Embryonic facial prominence (tissue), 1 donor: ENCODE measurements at regions not wholly inside any gene's neighbourhood (a gene's known extent, or its start where the extent isn't known, plus 50 kb on each side); places are given as distances from the start of the nearest gene placed in this dataset.
"Not testable (repeated sequence)": the region's sequence is repeated elsewhere in the genome, so short reads cannot be mapped to it uniquely, and the experiment has no call there.

Experiments used
- DNase-seq: peaks from one replicate; pipeline ENCODE4 v3.0.0-alpha.2; 2016; ENCODE audit errors: extremely low spot score

DNA sequence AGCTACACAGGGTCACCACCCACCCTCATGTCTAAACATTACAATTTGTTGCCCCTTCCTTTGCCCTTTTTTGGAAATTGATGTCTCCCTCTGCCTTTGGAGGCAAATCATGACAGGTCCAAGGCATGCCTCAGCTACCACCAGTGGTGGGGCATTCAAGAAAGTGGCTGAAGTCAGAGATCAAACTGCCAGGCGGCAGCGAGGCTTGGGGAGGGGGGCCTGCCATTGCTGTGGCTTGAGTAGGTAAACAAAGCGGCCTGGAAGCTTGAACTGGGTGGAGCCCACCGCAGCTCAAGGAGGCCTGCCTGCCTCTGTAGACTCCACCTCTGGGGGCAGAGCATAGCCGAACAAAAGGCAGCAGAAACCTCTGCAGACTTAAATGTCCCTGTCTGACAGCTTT is 152.0 kb upstream of the ATP2B2 start:
- DNase-seq = not testable (repeated sequence)

DNA sequence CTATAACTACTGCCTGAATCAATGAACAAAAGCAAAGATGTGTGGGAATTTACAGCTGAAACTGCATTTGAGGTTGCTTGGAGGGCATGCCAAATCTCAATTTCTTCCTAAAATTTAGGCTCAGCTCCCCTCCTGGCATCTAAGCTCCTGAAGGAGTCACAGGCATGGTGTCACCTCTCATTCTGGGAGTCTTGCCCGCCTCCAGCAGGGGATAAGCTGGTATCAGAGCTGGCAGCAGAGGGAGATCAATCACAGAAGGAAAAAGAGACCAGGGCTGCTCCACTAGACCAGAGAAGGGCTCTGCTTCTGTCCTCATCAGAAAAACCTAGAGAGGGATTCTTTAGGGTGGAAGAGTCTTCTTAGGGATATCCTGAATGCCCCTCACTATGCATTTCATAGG is 150.4 kb upstream of the SLC6A11 start:
- DNase-seq = no peak

DNA sequence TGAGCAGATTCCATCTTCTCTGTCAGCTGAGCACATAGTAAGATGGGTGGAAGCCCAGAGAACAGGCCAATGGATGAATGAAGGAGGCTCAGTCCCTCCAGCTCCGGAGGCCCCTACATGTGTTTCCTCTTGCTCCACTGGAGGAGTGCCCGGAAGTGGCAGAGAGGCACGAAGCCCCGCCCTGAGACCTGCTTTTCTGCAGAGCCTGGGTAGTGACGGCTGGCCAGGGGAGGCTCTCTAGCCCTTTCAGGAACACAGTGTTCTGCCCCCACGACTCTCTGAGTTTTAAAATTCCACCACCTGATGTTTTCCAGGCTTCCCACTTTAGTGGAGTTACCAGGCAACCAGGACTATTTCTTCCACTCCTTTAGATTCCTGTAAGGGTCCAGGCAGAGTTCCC is 149.4 kb upstream of the SLC6A11 start:
- DNase-seq = no peak

DNA sequence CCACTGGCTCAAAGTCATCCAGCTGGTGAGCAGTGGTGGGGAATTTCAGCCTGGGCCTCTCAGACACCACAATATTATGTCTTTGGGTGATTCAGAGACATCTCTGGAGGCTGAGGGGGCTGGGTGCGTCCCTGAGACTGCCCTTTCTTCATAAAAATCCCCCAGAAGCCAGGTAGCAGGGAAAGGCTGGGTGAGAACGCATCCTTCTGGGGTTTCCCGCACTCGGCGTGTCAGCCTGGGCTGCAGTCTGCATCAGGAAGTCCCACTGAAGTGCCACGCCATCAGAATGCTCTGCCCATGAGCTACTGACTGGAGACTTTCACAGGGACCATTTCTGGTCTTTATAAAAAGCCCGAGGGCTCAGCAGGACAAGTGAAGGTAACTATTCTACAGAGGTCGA is 148.8 kb upstream of the SLC6A11 start:
- DNase-seq = no peak

DNA sequence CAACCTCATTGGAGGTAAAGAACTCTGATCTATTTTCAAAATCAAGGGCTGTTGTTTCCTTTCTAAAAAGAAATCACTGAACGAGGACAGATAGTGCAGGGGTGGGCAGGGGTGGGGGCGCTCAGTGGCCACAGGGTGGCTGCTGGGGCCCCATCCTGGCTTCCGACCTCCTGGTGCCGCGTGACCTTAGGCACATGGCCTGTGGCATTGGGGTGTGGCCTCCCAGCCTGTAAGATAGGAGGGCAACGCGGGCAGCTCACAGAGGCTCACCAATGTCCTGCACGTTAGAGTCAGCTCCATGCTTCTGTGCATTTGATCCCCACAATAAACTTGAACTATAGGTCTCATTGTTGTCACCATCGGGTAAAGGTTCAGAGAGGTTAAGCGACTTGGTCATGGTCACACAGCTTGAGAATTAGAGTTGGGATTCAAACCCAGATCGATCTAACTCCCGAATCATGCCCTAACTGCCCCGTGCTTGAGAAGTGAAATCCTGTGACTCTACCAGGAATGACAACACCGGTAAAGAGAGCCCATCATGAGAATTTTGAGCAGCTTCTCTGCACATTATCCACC is 148.0 kb upstream of the SLC6A11 start:
- DNase-seq = no peak

DNA sequence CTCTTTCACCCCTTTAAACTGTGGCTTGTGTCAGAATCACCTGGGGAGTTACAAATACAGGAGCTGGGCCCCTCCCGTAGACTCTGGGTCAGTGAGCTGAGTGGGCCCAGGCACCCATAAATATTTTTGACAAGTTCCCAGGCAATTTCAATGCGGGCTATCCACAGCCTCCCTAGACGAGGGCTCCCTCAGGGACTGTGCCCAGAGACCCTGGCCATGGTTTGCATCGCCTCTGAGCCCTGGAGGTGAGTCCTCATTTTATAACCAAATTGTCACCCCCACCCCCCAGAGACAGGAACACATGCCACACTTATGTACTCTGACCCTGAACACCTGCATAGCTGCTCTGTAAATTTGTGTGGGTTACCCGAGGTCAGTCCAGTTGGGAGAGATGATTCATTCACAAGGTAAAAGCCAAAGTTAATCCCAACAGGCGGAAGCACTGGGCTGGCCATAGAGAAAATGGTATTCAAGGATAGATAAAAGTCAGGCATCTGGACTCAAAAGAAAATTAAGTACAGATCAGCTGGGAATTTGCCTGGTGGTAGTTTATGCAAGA is 146.5 kb upstream of the SLC6A11 start:
- no peak for DNase-seq

DNA sequence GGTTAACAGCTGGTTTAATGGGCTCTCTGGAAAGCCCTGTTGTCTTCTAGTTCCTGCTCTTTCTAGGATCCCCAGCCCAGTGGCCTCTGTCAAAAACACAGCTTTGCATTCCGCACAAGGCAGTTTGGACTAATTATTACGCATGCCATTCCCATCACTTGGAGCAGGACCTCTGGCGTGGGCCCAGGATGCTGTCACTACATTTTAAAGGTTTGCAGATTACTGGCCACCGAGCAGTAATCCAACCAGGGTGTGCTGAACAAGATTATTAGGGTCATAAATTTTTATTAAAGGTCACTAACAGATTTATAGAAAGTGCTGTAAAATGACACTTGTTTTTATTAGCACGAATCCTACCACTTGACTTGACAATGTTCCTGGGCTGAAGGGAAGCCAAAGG is 143.6 kb upstream of the SLC6A11 start:
- DNase-seq = no peak

DNA sequence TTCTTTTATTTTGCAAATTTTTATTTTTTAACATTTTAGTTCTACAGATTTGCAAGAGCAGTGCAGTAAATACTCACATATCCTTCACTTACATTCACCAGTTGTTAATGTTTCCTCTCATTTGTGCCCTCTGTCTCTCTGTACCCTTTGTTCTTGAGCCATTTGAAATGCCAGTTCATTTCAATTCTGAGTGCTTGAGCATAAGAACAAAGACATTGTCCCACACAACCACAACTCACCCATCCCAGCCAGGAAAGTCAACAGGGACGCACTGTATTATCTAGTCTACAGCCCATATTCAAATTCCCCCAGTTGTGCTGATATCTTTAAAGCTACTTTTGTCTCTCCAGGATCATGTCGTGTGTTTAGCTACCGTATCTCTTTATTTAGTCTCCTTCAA is 141.4 kb upstream of the SLC6A11 start:
- no peak for DNase-seq

DNA sequence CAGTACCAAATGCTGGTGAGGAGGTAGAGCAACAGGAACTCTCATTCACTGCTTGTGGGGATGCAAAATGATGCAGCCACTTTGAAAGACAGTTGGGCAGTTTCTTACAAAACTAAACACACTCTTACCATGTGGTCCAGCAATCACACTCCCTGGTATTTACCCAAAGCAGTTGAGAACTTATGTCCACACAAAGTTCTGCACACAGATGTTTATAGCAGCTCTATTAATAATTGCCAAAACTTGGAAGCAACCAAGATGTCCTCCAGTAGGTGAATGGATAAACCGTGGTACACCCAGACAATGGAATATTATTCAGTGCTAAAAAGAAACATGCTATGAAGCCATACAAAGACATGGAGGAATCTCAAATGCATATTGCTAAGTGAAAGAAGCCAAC is 139.1 kb upstream of the SLC6A11 start:
- no peak for DNase-seq

DNA sequence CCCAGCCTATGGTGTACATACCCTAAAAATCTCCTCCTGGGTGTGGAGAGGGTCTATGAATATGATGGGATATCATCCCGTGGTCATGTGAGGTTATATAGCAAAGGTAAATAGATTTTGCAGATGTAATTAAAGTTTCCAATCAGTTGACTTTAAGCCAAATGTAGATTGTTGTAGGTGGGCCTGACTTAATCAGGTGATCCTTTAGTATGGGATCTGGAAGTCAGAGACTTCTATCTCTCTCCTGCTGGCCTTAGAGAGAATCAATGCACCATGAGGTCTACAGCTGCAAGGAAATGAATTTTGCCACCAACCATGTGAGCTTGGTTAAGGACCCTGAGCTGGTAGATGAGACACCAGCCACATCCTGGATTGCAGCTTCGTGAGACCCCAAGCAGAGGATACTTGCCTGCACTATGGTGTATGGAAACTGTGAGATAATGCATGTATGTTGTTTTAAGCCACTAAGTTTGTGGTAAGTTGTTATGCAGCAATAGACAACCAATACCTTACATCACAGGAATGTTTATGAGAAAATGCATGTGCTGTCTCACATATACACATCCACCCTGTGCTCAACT is 137.1 kb upstream of the SLC6A11 start:
- DNase-seq = no peak

DNA sequence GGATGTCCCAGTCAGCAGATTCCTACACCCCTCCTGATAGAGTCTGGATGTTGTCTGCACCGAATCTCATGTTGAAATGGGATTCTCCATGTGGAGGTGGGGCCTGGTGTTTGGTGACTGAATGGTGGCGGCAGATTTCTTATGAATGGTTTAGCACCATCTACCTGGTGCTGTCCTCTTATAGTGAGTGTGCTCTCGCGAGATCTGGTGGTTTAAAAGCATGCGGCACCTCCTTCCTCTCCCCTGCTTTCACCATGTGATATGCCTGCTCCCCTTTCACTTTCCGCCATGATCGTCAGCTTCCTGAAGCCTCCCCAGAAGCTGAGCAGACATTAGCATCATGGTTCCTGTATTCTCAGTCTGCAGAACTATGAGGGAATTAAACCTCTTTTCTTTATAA is 135.2 kb upstream of the SLC6A11 start:
- no peak for DNase-seq

DNA sequence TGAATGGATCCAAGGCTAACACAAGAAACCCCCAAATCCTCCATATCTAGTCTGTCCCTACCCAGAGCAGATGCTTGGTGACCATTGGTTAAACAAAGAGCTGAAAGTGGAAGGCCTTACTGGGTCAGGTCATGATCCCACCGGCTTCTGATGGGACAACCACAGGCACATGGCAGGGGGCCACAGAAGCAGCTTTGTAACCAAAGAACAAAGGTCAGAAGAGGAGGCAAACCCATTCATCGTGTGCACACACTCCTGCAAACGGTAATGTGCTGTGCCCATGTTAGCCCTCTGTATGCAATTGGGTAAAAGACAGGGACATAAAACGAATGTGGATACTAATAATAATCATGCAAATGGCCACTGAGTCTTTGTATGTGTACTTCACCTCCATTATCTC is 133.3 kb upstream of the SLC6A11 start:
- DNase-seq = no peak

DNA sequence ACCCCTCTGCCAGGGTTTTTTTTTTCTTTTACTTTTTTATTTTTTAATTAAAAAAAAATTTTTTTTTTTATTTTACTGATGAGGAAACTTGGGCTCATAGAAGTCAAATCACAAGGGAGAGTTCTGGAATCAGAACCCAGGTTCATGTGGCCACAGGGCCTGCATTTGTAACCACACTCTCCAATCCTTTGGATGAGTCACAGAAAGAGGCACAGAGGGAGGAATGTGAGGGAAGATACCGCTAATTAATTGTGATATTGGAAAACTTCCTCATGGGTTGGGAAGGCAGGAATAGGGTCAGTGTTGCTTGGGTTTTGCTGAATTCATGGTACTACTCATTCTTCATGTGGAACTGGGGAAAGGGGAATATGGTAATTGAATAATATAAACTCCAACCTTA is 132.9 kb upstream of the SLC6A11 start:
- no peak for DNase-seq

DNA sequence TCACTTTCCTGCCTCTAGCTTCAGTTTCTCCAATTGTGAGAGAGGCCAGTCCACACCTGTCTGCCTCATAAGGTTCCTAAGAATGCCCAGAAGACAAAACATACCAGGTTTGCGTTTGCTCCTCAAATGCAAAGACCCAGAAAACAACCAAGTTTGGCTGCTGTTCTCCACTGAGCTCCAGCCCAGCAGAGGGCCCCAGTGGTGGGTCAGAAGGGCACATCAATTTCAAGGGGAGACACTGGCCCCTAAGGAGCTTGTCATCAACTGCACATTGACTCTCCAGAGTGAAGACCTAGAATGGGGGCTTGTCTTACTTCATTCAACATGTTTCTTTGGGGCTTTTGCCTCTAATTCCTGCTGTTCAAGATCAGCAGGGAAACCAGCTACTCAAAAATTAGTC is 127.9 kb upstream of the SLC6A11 start:
- DNase-seq = no peak

DNA sequence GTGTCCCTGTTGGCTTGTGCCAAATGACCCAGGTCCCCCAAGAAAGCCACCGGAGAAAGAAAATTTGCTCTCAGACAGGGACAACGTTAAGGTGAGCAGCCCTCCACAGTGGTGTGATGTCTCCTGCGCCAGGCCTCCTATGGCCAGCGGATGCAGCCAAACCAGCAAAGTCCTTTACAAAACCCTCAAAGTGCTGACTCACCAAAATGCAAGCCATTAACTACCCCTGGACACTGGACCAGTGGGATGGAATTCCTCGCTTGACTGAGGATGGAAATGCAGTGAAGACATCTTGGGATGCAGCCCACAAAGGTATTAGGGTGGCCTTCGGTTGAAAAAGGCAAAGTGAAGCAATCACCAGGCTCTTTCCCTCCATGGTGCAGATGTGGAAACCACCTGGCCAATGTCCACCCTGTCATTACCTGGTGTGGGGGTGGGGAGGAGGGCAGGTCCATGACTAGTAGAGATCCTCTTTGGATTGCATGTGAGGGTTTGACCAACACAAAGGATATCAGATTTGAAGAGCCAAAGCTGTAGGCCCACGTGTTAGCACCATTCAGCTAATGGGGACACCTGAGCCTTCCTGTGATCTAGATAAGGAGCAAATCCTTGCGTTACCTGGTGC is 127.4 kb upstream of the SLC6A11 start:
- no peak for DNase-seq

DNA sequence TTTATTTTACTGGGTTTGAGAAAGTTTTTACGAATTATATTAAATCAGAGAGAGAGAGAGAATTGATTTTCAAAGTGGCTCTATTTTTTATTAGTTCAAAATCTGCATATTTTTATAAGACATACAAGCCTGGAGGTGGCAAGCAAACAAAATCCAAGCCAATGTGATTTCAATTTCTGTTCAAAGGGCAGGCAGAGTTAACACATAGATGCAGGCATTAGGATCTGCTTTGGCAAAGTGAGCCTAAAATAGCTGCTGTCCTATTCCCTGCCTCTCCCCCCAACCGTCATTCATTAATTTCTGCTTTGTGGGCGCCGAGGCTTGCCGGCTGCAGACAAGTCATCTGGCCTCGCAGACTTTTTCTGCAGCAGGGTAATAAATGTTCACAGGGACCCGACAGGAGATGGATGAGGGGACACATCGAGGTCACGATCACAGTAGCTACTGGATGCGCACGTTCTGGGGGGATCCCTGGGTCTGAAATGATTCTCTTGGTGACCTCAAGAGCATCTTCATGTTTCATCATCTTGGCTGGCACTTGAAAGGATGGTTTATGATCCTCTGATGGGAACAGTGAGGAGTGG is 123.9 kb upstream of the SLC6A11 start:
- DNase-seq = no peak

DNA sequence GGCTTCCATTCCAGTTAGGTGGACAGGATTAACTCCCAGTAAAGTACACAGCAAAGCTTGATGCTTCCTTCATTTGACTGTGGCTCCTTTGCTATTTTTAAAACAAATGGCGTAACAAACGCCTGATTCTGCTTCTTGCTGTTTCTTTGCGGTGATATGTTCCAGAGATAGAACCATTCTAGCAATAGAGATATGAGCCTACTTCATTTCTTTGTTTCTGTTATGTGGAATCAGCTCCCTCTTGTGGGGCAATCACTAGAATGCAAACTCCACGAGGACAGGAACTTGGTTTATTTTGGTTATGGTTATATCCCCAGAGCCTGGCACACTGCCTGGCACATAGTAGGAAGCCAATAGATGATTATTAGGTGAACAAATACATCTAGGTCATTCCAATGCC is 122.6 kb upstream of the SLC6A11 start:
- DNase-seq = no peak

DNA sequence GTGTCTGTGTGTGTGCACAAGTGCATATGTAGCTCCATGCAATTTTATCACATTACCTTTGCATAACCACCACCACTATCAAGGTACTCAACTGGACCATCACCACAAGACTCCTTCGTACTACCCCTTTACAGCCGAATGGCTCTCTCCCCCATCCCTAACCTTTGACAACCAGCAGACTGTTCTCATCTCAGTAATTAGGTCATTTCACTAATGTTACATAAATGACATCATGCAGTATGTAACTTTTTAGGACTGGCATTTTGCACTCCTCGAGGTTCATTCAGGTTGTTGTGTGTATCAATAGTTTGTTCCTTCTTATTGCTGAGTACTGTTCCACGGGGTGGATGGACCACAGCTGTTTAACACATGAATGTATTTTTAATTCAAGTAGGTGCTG is 121.8 kb upstream of the SLC6A11 start:
- DNase-seq = no peak

DNA sequence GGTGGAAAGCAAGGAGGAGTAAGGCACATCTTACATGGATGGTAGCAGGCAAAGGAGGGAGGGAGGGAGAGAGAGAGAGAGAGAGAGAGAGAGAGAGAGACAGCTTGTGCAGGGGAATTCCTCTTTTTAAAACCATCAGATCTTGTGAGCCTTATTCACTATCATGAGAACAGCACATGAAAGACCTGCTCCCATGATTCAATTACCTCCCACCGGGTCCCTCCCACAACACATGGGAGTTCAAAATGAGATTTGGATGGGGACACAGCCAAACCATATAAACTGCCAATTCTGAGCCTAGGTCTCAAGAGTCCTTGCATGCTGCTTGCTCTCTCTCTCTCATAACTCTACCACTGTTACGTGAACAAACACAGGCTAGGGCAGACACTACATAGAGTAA is 120.8 kb upstream of the SLC6A11 start:
- DNase-seq = not testable (repeated sequence)

DNA sequence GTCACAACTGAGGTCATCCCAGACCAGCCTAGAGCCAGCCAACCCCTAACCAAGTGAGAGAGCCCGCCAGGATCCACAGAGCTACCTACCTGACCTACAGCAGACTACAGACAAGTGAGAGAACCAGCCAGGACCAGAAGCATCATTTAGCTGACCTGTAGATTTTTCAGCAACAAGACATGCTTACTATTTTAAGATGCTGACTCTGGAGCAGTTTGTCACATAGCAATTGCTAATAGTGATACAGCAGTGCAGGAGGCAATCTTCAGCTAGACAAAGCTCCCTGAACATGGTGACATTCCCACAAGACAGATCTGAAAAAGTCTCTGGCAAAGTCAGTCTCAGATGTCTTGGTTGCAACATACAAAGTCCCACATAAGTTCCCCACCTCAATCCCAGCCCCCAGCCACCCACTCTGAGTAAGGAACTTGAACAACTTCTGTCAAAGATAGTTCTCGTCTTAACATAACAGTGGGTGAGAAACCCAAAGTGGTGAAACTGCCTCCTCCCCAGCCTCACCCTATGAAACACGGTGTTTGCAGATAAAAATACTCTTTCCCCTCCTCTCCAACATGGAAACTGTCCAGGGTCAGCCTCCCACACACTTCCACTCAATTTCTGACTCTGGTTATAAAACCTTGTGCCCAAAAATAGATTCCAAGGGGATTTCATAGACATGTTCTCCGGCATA is 120.3 kb upstream of the SLC6A11 start:
- DNase-seq = no peak

DNA sequence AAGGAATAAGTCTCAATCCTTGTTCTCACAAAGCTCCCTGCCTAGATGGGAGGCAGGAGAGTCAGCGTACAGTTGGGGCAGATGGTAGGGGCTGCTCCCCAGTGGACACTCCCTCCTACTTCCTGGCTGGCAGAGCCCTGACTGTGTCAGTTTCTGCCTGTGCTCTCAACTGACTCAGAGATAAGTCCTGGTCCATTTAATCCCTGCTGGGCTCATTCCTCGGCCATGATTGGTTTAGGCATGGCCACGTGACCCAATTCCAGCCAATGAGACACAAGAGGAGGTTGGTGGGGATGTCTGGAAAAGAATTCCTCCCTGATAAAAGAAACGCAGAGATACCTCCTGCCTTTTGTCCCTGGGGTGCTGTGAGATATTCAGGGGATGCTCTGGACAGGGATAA is 118.1 kb upstream of the SLC6A11 start:
- no peak for DNase-seq

DNA sequence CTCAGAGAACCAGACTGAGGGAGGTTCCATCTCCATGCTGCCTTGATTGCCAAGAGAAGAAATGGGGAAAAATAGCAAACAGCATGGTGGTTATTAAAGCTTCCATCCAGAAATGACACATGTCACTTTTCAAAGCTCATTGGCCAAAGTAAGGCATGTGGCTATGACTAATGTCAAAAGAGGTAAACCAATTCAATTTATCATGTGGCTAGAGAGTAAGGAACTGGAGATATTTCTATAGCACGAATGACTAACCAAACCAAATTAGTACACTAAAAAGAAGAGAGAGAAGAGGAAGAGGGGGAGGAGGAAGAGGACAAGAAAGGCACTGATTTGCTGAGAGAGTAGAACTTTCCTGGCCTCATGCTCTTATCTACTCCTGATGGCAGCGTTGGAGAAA is 115.2 kb upstream of the SLC6A11 start:
- no peak for DNase-seq
